H1 (cell line): ENCODE measurements at regions not wholly inside any gene's neighbourhood (a gene's known extent, or its start where the extent isn't known, plus 50 kb on each side); places are given as distances from the start of the nearest gene placed in this dataset.

ENCODE experiments used
- CTCF ChIA-PET: fragments of 300-600 bp; sonication (Branson Sonifier 250); formaldehyde crosslinking; loops from one replicate; lab custom pipeline; 2021; ENCODE audit not compliant: partially characterized antibody; lab: Charles Lee
- POLR2A ChIA-PET: fragments of 300-600 bp; sonication (Branson Sonifier 250); formaldehyde crosslinking; loops from one replicate; lab custom pipeline; 2021; ENCODE audit warnings: inconsistent platforms; ENCODE audit not compliant: partially characterized antibody; lab: Charles Lee
- DNase-seq, 2 experiments: peaks; one replicate each; pipeline versions ENCODE4 v3.0.0 to v3.0.0-alpha.2; 2010 to 2022; ENCODE audit warnings: low spot score in 2 of 2, low read depth in 1 of 2, mixed read lengths in 1 of 2
- FAIRE-seq: peaks from 2 replicates; lab custom pipeline; 2011; peaks lifted over from hg19 to GRCh38; lab: Jason Lieb, UNC
- H2AFZ ChIP-seq: 2 replicates; pipeline ENCODE4 v1.8.1; 2012; ENCODE audit warnings: low read length, inconsistent platforms
- H2AK5ac ChIP-seq: 2 replicates; pipeline ENCODE4 v1.6.1; 2013; ENCODE audit warnings: low read depth, low read length
- H2BK120ac ChIP-seq: replicated peaks from 2 replicates; pipeline ENCODE3; 2013; ENCODE audit warnings: low read depth, low read length, inconsistent platforms
- H2BK12ac ChIP-seq: 2 replicates; pipeline ENCODE4 v1.6.1; 2013; ENCODE audit warnings: low read depth, low read length
- H2BK15ac ChIP-seq: 2 replicates; pipeline ENCODE4 v1.6.1; 2013; ENCODE audit warnings: low read length
- H2BK20ac ChIP-seq: 2 replicates; pipeline ENCODE4 v1.6.1; 2013; ENCODE audit warnings: low read length
- H2BK5ac ChIP-seq: 2 replicates; pipeline ENCODE4 v1.6.1; 2013; ENCODE audit warnings: low read depth, low read length
- H3K14ac ChIP-seq: 2 replicates; pipeline ENCODE4 v1.6.1; 2013; ENCODE audit warnings: inconsistent platforms; ENCODE audit not compliant: insufficient read length
- H3K18ac ChIP-seq: 2 replicates; pipeline ENCODE4 v1.6.1; 2013; ENCODE audit warnings: low read length; ENCODE audit errors: extremely low read depth
- H3K23ac ChIP-seq: 2 replicates; pipeline ENCODE4 v1.6.1; 2013; ENCODE audit warnings: inconsistent platforms; ENCODE audit not compliant: insufficient read length
- H3K23me2 ChIP-seq: 2 replicates; pipeline ENCODE4 v1.6.1; 2013; ENCODE audit warnings: low read depth, low read length
- H3K27ac ChIP-seq: 2 replicates; pipeline ENCODE4 v1.6.1; 2011; ENCODE audit warnings: low read depth, low read length, inconsistent platforms
- H3K27me3 ChIP-seq, 4 experiments: replicated peaks in 1 of 4; 1 replicate in 1 of 4; 2 replicates in 3 of 4; pipeline versions ENCODE4 v1.6.1 to v1.8.1; 2011 to 2013; ENCODE audit warnings: low read length in 3 of 4, mild to moderate bottlenecking in 3 of 4, inconsistent platforms in 2 of 4, mixed read lengths in 2 of 4, moderate library complexity in 1 of 4; ENCODE audit not compliant: control insufficient read depth in 3 of 4, insufficient read depth in 3 of 4; ENCODE audit errors: extremely low read depth in 1 of 4
- H3K36me3 ChIP-seq, 4 experiments: 2 replicates each; pipeline versions ENCODE4 v1.6.1 to v1.8.1; 2011 to 2013; ENCODE audit warnings: mild to moderate bottlenecking in 4 of 4, low read length in 3 of 4, moderate library complexity in 2 of 4, control low read depth in 1 of 4, inconsistent platforms in 1 of 4; ENCODE audit not compliant: insufficient read depth in 4 of 4, control insufficient read depth in 2 of 4
- H3K4ac ChIP-seq: replicated peaks from 2 replicates; pipeline ENCODE3; 2013; ENCODE audit warnings: low read length, low read depth, mixed read lengths, inconsistent platforms; ENCODE audit not compliant: insufficient read length
- H3K4me1 ChIP-seq, 4 experiments: replicated peaks in 1 of 4; 1 replicate in 1 of 4; 2 replicates in 3 of 4; pipeline versions ENCODE4 v1.6.1 to v1.8.1; 2011 to 2013; ENCODE audit warnings: low read length in 3 of 4, inconsistent platforms in 2 of 4, mixed read lengths in 1 of 4; ENCODE audit not compliant: insufficient read depth in 4 of 4, control insufficient read depth in 3 of 4
- H3K4me2 ChIP-seq, 2 experiments: 2 replicates each; pipeline versions ENCODE4 v1.6.1 to v1.8.1; 2011 to 2013; ENCODE audit warnings: low read depth in 2 of 2, low read length in 2 of 2, control low read depth in 1 of 2, inconsistent platforms in 1 of 2, mild to moderate bottlenecking in 1 of 2; ENCODE audit not compliant: insufficient read depth in 1 of 2
- H3K4me3 ChIP-seq, 4 experiments: fragments of 200-600, 300-600 bp in 1 of 4; sonication (generic), shearing (Covaris generic), sonication (Bioruptor Twin) in 1 of 4; 2 replicates each; pipeline versions ENCODE4 v1.5.1 to v1.8.1; 2011 to 2016; ENCODE audit warnings: low read length in 4 of 4, low read depth in 3 of 4, control low read depth in 2 of 4, inconsistent platforms in 2 of 4, mild to moderate bottlenecking in 2 of 4, mixed read lengths in 1 of 4, moderate library complexity in 1 of 4; ENCODE audit not compliant: insufficient read depth in 2 of 4; ENCODE audit errors: extremely low read depth in 1 of 4
- H3K56ac ChIP-seq: replicated peaks from 2 replicates; pipeline ENCODE3; 2013; ENCODE audit warnings: low read depth, mild to moderate bottlenecking, mixed read lengths, low read length, inconsistent platforms; ENCODE audit not compliant: insufficient read length
- H3K79me1 ChIP-seq: 2 replicates; pipeline ENCODE4 v1.6.1; 2013; ENCODE audit warnings: low read depth, low read length, control low read depth
- H3K79me2 ChIP-seq, 2 experiments: 2 replicates each; pipeline versions ENCODE4 v1.6.1 to v1.8.1; 2012 to 2013; ENCODE audit warnings: low read length in 2 of 2, mild to moderate bottlenecking in 2 of 2, inconsistent platforms in 1 of 2; ENCODE audit not compliant: insufficient read depth in 2 of 2, control insufficient read depth in 1 of 2
- H3K9ac ChIP-seq, 4 experiments: replicated peaks in 1 of 4; 1 replicate in 1 of 4; 2 replicates in 3 of 4; pipeline versions ENCODE4 v1.6.1 to v1.8.1; 2011 to 2013; ENCODE audit warnings: low read depth in 3 of 4, low read length in 3 of 4, control low read depth in 2 of 4, mild to moderate bottlenecking in 2 of 4, moderate library complexity in 2 of 4, inconsistent platforms in 1 of 4; ENCODE audit errors: extremely low read depth in 1 of 4
- H3K9me3 ChIP-seq, 2 experiments: 2 replicates each; pipeline versions ENCODE4 v1.6.1 to v1.8.1; 2012 to 2013; ENCODE audit warnings: mild to moderate bottlenecking in 2 of 2, moderate library complexity in 2 of 2, control low read depth in 1 of 2, inconsistent platforms in 1 of 2, low read depth in 1 of 2, low read length in 1 of 2, mixed read lengths in 1 of 2; ENCODE audit not compliant: insufficient read depth in 2 of 2
- H4K20me1 ChIP-seq, 2 experiments: replicated peaks in 1 of 2; 2 replicates each; pipeline versions ENCODE3 to v1.8.1; 2011 to 2013; ENCODE audit warnings: inconsistent platforms in 2 of 2, low read length in 2 of 2, mild to moderate bottlenecking in 1 of 2; ENCODE audit not compliant: insufficient read depth in 2 of 2, control insufficient read depth in 1 of 2
- H4K5ac ChIP-seq: 2 replicates; pipeline ENCODE4 v1.6.1; 2013; ENCODE audit warnings: low read length, low read depth, mixed read lengths, inconsistent platforms; ENCODE audit not compliant: insufficient read length
- H4K8ac ChIP-seq: 2 replicates; pipeline ENCODE4 v1.8.0; 2013; ENCODE audit warnings: mild to moderate bottlenecking, moderate library complexity, low read length, inconsistent platforms; ENCODE audit not compliant: insufficient read depth; ENCODE audit errors: extremely low read depth
- H4K91ac ChIP-seq: replicated peaks from 2 replicates; pipeline ENCODE3; 2013; ENCODE audit warnings: low read length, mixed read lengths, inconsistent platforms; ENCODE audit not compliant: insufficient read length
- CTCF ChIP-seq, 3 experiments: IDR thresholded peaks; 1 replicate in 2 of 3; 2 replicates in 1 of 3; pipeline versions ENCODE4 v1.5.1 to v1.6.1; 2011; ENCODE audit warnings: low read length in 3 of 3, mild to moderate bottlenecking in 3 of 3, inconsistent platforms in 2 of 3, low read depth in 1 of 3, moderate library complexity in 1 of 3; ENCODE audit not compliant: insufficient read depth in 1 of 3; ENCODE audit errors: control extremely low read depth in 1 of 3
- NRF1 ChIP-seq: IDR thresholded peaks from 2 replicates; pipeline ENCODE4 v1.6.1; 2011; ENCODE audit warnings: mild to moderate bottlenecking, low read depth, low read length, improper control_type of control experiment
- POLR2AphosphoS5 ChIP-seq: IDR thresholded peaks from 2 replicates; pipeline ENCODE4 v1.6.1; 2011; ENCODE audit warnings: low read depth, low read length
- RAD21 ChIP-seq, 2 experiments: IDR thresholded peaks in 1 of 2; conservative IDR thresholded peaks in 1 of 2; 2 replicates each; pipeline ENCODE4 v1.6.1; 2011; ENCODE audit warnings: low read depth in 2 of 2, low read length in 2 of 2, improper control_type of control experiment in 1 of 2, inconsistent platforms in 1 of 2, mild to moderate bottlenecking in 1 of 2, moderate library complexity in 1 of 2
- SIN3A ChIP-seq, 2 experiments: IDR thresholded peaks in 1 of 2; conservative IDR thresholded peaks in 1 of 2; 2 replicates each; pipeline ENCODE4 v1.6.1; 2011 to 2012; ENCODE audit warnings: low read length in 2 of 2, improper control_type of control experiment in 1 of 2, low read depth in 1 of 2, mild to moderate bottlenecking in 1 of 2
- ZNF274 ChIP-seq: IDR thresholded peaks from 2 replicates; pipeline ENCODE4 v1.7.0; 2012; ENCODE audit warnings: low read length, borderline replicate concordance; ENCODE audit errors: extremely low read depth
- WGBS, 2 experiments: shearing (Covaris generic) in 1 of 2; methylation state at CpG; one replicate each; pipeline versions ENCODE4 v1.1.6 to v1.1.7; 2013 to 2015; ENCODE audit warnings: low lambda C conversion rate in 2 of 2, mixed read lengths in 2 of 2, inconsistent platforms in 1 of 2, low coverage in 1 of 2, missing lambda C conversion rate in 1 of 2; ENCODE audit not compliant: insufficient replicate concordance in 2 of 2, insufficient coverage in 1 of 2, insufficient read length in 1 of 2; ENCODE audit errors: extremely low coverage in 1 of 2, missing lambda C conversion rate in 1 of 2; 5-methylcytosine and 5-hydroxymethylcytosine counted together

- FAIRE-seq (peak; percentile 99), DNase-seq (peak; percentile 29 to 80)
- H4K91ac ChIP-seq, result no peak overlapping the region
- no peak overlapping the region for H4K5ac ChIP-seq
- H2BK120ac ChIP-seq, result no peak overlapping the region
- H3K79me2 ChIP-seq, result peaks cover 4 to 32% of the 10 kb centered on the region in 2 experiments; a peak in 3 of 4 replicates
- ChIA-PET POLR2A (no interaction called here), CTCF (interaction anchor here (0.7 to 4.6 kb wide), 9 partner anchors 11 to 102 kb away, joined by 3 to 27 read pairs (median 4); no protein-coding TSS in a partner anchor)
- H3K79me1 ChIP-seq, result no peaks in the 10 kb centered on the region
- H4K20me1 ChIP-seq, result no peaks in the 10 kb centered on the region
- no peak overlapping the region for H3K56ac ChIP-seq
- no peak overlapping the region for H2BK12ac ChIP-seq
- no peaks in the 10 kb centered on the region for H3K23me2 ChIP-seq
- no peak overlapping the region for H3K23ac ChIP-seq
- no peak overlapping the region for H3K18ac ChIP-seq
- H3K4ac ChIP-seq, result no peak overlapping the region
- no peak for TF ChIP-seq ZNF274
- TF ChIP-seq CTCF (IDR thresholded peaks at IDR 0.05; ENCODE audit: control extremely low read depth in 1 of 3, insufficient read depth in 1 of 3, low read depth in 1 of 3, low read length in 3 of 3), result peak; percentile 77 to 93 (median 87)
- no peak for TF ChIP-seq NRF1
- TF ChIP-seq RAD21 (IDR thresholded peaks at IDR 0.05 in 1 of 2, conservative IDR thresholded peaks at IDR 0.05 in 1 of 2; ENCODE audit: low read depth in 2 of 2, low read length in 2 of 2), result peak; percentile 72 to 77
- no peak for TF ChIP-seq POLR2AphosphoS5
- 0 out of 4 replicates have a peak, but pooled peaks of 1 of the 2 experiments have one; percentile 20 for TF ChIP-seq SIN3A (conservative IDR thresholded peaks at IDR 0.05 in 1 of 2, IDR thresholded peaks at IDR 0.05 in 1 of 2; ENCODE audit: low read depth in 1 of 2, low read length in 2 of 2)
- TF ChIP-seq, all 59 proteins: peak for 3
- no peaks in the 10 kb centered on the region for H3K9me3 ChIP-seq
- no peak overlapping the region for H2BK5ac ChIP-seq
- H3K14ac ChIP-seq, result no peak overlapping the region
- H2BK20ac ChIP-seq, result no peak overlapping the region; the same call in 1 of the 2 replicates
- H2AFZ ChIP-seq, result no peak overlapping the region
- H4K8ac ChIP-seq, result no peak overlapping the region
- 23% methylated on average over 2 of the region's 2 CpGs; no CpG with 5 or more reads in 1 of the 2 experiments for WGBS, 2 experiments
- H3K4me2 ChIP-seq, result no peak overlapping the region
- H3K9ac ChIP-seq, result no peak overlapping the region
- H2AK5ac ChIP-seq, result no peak overlapping the region
- H2BK15ac ChIP-seq, result no peak overlapping the region
- no peaks in the 10 kb centered on the region for H3K27me3 ChIP-seq
- H3K27ac ChIP-seq, result no peak overlapping the region
- H3K4me3 ChIP-seq, result no peak overlapping the region
- no peaks in the 10 kb centered on the region for H3K36me3 ChIP-seq
- no peaks in the 10 kb centered on the region; a peak in 1 of 7 replicates for H3K4me1 ChIP-seq
Observed at GRCh38 chr14:99995700-99996356, 69.4 kb upstream of the EVL start.
